Testis (tissue), 2 donors: ENCODE measurements at regions not wholly inside any gene's neighbourhood (a gene's known extent, or its start where the extent isn't known, plus 50 kb on each side); places are given as distances from the start of the nearest gene placed in this dataset.

Source experiments
- POLR2A ChIP-seq: fragments of 450-650 bp; IDR thresholded peaks from one replicate; pipeline ENCODE4 v1.6.1; 2017; ENCODE audit warnings: antibody characterized with exemption, mild to moderate bottlenecking, moderate library complexity
- TF ChIP-seq, protein P1 (sequence below), 3 experiments: fragments of 450-650 bp in 2 of 3; fragments of 200-600 bp in 1 of 3; sonication (generic) in 1 of 3; IDR thresholded peaks; one replicate each; pipeline ENCODE4 v1.5.1; 2016 to 2019; ENCODE audit warnings: antibody characterized with exemption in 3 of 3, mild to moderate bottlenecking in 2 of 3, moderate library complexity in 1 of 3

DNA sequence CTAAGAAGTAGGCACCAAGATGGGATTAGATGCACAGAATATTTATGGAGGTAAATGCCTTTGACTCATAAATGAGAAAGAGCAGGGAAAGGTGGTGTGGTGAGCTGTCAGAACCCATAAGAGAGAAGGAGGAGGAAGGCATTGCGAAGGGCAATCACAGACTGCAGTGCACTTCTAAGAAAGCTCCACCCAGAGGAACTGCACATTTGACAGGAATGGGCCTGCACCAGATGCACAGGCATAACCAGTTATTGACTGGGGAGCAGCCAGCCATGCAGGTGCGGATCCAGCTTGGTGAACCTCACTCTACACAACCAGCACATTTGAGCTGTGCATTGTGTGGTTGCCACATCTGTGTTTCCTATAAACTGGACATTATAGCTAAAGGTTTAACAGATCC lies 62.2 kb upstream of the L3MBTL4 start:
- TF ChIP-seq, protein P1, sequence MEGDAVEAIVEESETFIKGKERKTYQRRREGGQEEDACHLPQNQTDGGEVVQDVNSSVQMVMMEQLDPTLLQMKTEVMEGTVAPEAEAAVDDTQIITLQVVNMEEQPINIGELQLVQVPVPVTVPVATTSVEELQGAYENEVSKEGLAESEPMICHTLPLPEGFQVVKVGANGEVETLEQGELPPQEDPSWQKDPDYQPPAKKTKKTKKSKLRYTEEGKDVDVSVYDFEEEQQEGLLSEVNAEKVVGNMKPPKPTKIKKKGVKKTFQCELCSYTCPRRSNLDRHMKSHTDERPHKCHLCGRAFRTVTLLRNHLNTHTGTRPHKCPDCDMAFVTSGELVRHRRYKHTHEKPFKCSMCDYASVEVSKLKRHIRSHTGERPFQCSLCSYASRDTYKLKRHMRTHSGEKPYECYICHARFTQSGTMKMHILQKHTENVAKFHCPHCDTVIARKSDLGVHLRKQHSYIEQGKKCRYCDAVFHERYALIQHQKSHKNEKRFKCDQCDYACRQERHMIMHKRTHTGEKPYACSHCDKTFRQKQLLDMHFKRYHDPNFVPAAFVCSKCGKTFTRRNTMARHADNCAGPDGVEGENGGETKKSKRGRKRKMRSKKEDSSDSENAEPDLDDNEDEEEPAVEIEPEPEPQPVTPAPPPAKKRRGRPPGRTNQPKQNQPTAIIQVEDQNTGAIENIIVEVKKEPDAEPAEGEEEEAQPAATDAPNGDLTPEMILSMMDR (IDR thresholded peaks at IDR 0.05), result no peak
- no peak for TF ChIP-seq POLR2A
